NCI-H82 (cell line): ENCODE measurements at regions not wholly inside any gene's neighbourhood (a gene's known extent, or its start where the extent isn't known, plus 50 kb on each side); places are given as distances from the start of the nearest gene placed in this dataset.

Experiments used
- DNase-seq: peaks from one replicate; lab custom pipeline; 2025; lab: John Stamatoyannopoulos, UW

- DNase-seq = no peak
Observed at GRCh38 chr10:118537623-118538022, 57.8 kb downstream of the PRLHR start.

- DNase-seq = no peak
Observed at GRCh38 chr10:118534136-118534535, 61.3 kb downstream of the PRLHR start.

- no peak for DNase-seq
Observed at GRCh38 chr10:118531105-118531852, 64.2 kb downstream of the PRLHR start.

GRCh38 chr10:118528426-118528825, 67.0 kb downstream of the PRLHR start:
- no peak for DNase-seq

GRCh38 chr10:118523775-118524174, 71.7 kb downstream of the PRLHR start:
- no peak for DNase-seq

GRCh38 chr10:118522791-118523498, 72.5 kb downstream of the PRLHR start:
- DNase-seq = no peak

- no peak for DNase-seq
Observed at GRCh38 chr10:118521415-118522117, 73.9 kb downstream of the PRLHR start.

- no peak for DNase-seq
Observed at GRCh38 chr10:118520116-118520742, 75.2 kb downstream of the PRLHR start.

- DNase-seq = no peak
Observed at GRCh38 chr10:118518095-118518494, 77.4 kb downstream of the PRLHR start.

GRCh38 chr10:118516716-118517115, 78.7 kb downstream of the PRLHR start:
- no peak for DNase-seq

GRCh38 chr10:118513174-118513573, 82.3 kb downstream of the PRLHR start:
- no peak for DNase-seq

GRCh38 chr10:118511711-118512110, 83.7 kb downstream of the PRLHR start:
- DNase-seq = no peak

GRCh38 chr10:118508863-118509262, 86.6 kb downstream of the PRLHR start:
- no peak for DNase-seq

GRCh38 chr10:118508355-118508754, 87.1 kb downstream of the PRLHR start:
- no peak for DNase-seq

- no peak for DNase-seq
Observed at GRCh38 chr10:118506671-118507590, 88.5 kb downstream of the PRLHR start.

GRCh38 chr10:118505363-118505762, 90.1 kb downstream of the PRLHR start:
- no peak for DNase-seq

GRCh38 chr10:118504467-118505205, 90.8 kb downstream of the PRLHR start:
- DNase-seq = peak; percentile 8

GRCh38 chr10:118504044-118504443, 91.4 kb downstream of the PRLHR start:
- no peak for DNase-seq

GRCh38 chr10:118503192-118503591, 92.3 kb downstream of the PRLHR start:
- DNase-seq = no peak

- DNase-seq = no peak
Observed at GRCh38 chr10:118501637-118502440, 93.6 kb downstream of the PRLHR start.
